Heart left ventricle (tissue), 13 donors: ENCODE measurements at regions not wholly inside any gene's neighbourhood (a gene's known extent, or its start where the extent isn't known, plus 50 kb on each side); places are given as distances from the start of the nearest gene placed in this dataset.

ENCODE experiments used
- POLR2A ChIP-seq, 2 donors: fragments of 450-650 bp; IDR thresholded peaks; one replicate each; pipeline ENCODE4 v1.6.1; 2017; ENCODE audit warnings: antibody characterized with exemption in 2 of 2, mild to moderate bottlenecking in 2 of 2, moderate library complexity in 2 of 2
- TF ChIP-seq, protein P1 (sequence below), 12 donors: fragments of 200-600 bp; sonication (generic) in 4 of 12; IDR thresholded peaks; one replicate each; pipeline versions ENCODE4 v1.5.0 to v1.8.0; 2018 to 2022; ENCODE audit warnings: antibody characterized with exemption in 12 of 12, mild to moderate bottlenecking in 5 of 12
- donor health status: ischemic (EF 13 %, LVEDD 7.1; RV severe dilation, severe dysfunction).
- donor health status: DM: no; HTN: yes; CAD: no.
- donor health status: DM: no; HTN: no; CAD: no.
- donor health status: ischemic (EF 25% LVEDD 6.9; RV normal size, moderate dysfunction).
- donor health status: ischemic (EF 25% LVEDD 5.7; RV mildly dilated, moderate dysfunction).
- donor health status: ischemic (EF 35%, LVEDD 5.7; RV mildly dilated, moderate dysfunction).
- donor health status: nonischemic (EF 11% LVEDD 7.7; RV severe dilation, severe dysfunction).
- donor health status: DM: yes; HTN: yes; CAD: no.
- donor health status: PGD.
- donor health status: ischemic (EF 29% LVEDD 5.4; RV normal size, mild dysfunction).
- donor health status: nonischemic (EF 23%, LVEDD 6.1; RV moderate dilation, normal function).

GRCh38 chr1:64366821-64367220 lies 103.1 kb upstream of the CACHD1 start:
- TF ChIP-seq, protein P1, sequence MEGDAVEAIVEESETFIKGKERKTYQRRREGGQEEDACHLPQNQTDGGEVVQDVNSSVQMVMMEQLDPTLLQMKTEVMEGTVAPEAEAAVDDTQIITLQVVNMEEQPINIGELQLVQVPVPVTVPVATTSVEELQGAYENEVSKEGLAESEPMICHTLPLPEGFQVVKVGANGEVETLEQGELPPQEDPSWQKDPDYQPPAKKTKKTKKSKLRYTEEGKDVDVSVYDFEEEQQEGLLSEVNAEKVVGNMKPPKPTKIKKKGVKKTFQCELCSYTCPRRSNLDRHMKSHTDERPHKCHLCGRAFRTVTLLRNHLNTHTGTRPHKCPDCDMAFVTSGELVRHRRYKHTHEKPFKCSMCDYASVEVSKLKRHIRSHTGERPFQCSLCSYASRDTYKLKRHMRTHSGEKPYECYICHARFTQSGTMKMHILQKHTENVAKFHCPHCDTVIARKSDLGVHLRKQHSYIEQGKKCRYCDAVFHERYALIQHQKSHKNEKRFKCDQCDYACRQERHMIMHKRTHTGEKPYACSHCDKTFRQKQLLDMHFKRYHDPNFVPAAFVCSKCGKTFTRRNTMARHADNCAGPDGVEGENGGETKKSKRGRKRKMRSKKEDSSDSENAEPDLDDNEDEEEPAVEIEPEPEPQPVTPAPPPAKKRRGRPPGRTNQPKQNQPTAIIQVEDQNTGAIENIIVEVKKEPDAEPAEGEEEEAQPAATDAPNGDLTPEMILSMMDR (IDR thresholded peaks at IDR 0.05), result no peak
- TF ChIP-seq POLR2A (IDR thresholded peaks at IDR 0.05), result no peak
